ENCODE measurements at regions not wholly inside any gene's neighbourhood (a gene's known extent, or its start where the extent isn't known, plus 50 kb on each side); places are given as distances from the start of the nearest gene placed in this dataset.

- no peaks in the 10 kb centered on the region for H3K27me3 Mint-ChIP-seq
- no peaks in the 10 kb centered on the region for H3K4me1 Mint-ChIP-seq
- ATAC-seq (no peak), DNase-seq (no peak)
- H3K27ac Mint-ChIP-seq: no peak overlapping the region
- H3K4me3 Mint-ChIP-seq: no peak overlapping the region
- H3K9me3 Mint-ChIP-seq: no peaks in the 10 kb centered on the region
Measured at GRCh38 chr12:46131732-46132469, 136.9 kb downstream of the SLC38A1 start.

DNA sequence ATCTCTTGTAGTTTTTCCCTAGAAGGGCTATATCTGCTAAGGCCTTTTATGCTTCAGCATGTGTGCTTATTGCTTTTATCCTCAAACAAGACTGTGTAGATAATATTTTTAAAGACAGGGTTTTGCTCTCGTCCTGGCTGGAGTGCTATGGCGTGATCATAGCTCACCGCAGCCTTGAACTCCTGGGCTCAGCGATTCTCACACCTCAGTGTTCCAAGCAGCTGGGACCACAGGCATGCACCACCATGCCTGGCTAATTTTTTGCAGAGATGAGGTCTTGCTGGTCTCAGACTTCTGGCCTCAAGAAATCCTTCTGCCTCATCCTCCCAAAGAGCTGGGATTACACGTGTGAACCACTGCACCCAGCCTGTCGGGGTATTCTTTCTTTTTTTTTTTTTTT lies 137.3 kb upstream of the SCAF11 start:
- Mint-ChIP-seq H3K9me3 (no peaks in the 10 kb centered on the region), H3K4me1 (no peaks in the 10 kb centered on the region), H3K4me3 (no peak overlapping the region), H3K27ac (no peak overlapping the region), H3K27me3 (no peaks in the 10 kb centered on the region)
- no peak for ATAC-seq
- no peak for DNase-seq

GRCh38 chr12:46126050-46126727 lies 135.8 kb upstream of the SCAF11 start:
- DNase-seq (no peak), ATAC-seq (no peak)
- H3K9me3 Mint-ChIP-seq: no peaks in the 10 kb centered on the region
- H3K4me1 Mint-ChIP-seq: no peaks in the 10 kb centered on the region
- peaks cover 6% of the 10 kb centered on the region for H3K27me3 Mint-ChIP-seq
- no peak overlapping the region for H3K4me3 Mint-ChIP-seq
- H3K27ac Mint-ChIP-seq: no peak overlapping the region

GRCh38 chr12:46124848-46125619 lies 134.7 kb upstream of the SCAF11 start:
- H3K27me3 Mint-ChIP-seq: peaks cover 6% of the 10 kb centered on the region
- H3K4me1 Mint-ChIP-seq: no peaks in the 10 kb centered on the region
- DNase-seq (peak; percentile 31 to 53), ATAC-seq (peak; percentile 91)
- no peaks in the 10 kb centered on the region for H3K9me3 Mint-ChIP-seq
- H3K27ac Mint-ChIP-seq: no peak overlapping the region
- peak overlapping the region; percentile 40 to 63 for H3K4me3 Mint-ChIP-seq

GRCh38 chr12:46124132-46124847 lies 133.9 kb upstream of the SCAF11 start:
- H3K9me3 Mint-ChIP-seq: no peaks in the 10 kb centered on the region
- H3K27me3 Mint-ChIP-seq: peaks cover 6% of the 10 kb centered on the region
- H3K4me1 Mint-ChIP-seq: no peaks in the 10 kb centered on the region
- no peak overlapping the region for H3K4me3 Mint-ChIP-seq
- DNase-seq (no peak), ATAC-seq (no peak)
- no peak overlapping the region for H3K27ac Mint-ChIP-seq

DNA sequence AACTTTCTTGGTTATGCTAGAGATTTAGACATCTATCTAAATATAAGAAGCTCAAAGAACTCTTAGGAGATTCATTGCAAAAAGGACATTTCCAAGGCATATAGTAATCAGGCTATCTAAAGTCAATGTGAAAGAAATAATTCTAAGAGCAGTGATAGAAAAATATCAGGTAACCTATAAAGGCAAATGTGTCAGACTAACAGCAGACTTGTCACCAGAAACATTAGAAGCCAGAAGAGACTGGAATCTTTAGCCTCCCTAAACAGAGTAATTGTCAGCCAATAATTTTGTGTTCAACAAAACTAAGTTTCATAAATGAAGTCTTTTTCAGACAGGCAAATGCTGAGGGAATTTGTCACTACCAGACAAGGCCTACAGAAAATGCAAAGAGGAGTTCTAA lies 122.0 kb upstream of the SCAF11 start:
- H3K4me3 Mint-ChIP-seq: no peak overlapping the region
- no peaks in the 10 kb centered on the region for H3K4me1 Mint-ChIP-seq
- H3K9me3 Mint-ChIP-seq: peaks cover 0 to 7% of the 10 kb centered on the region in 2 donors
- no peak overlapping the region for H3K27ac Mint-ChIP-seq
- DNase-seq (no peak), ATAC-seq (no peak)
- no peaks in the 10 kb centered on the region for H3K27me3 Mint-ChIP-seq

GRCh38 chr12:46111715-46112114 lies 121.3 kb upstream of the SCAF11 start:
- Mint-ChIP-seq H3K9me3 (peaks cover 0 to 7% of the 10 kb centered on the region in 2 donors), H3K4me1 (no peaks in the 10 kb centered on the region), H3K27ac (no peak overlapping the region), H3K4me3 (no peak overlapping the region), H3K27me3 (no peaks in the 10 kb centered on the region)
- no peak for ATAC-seq
- no peak for DNase-seq

DNA sequence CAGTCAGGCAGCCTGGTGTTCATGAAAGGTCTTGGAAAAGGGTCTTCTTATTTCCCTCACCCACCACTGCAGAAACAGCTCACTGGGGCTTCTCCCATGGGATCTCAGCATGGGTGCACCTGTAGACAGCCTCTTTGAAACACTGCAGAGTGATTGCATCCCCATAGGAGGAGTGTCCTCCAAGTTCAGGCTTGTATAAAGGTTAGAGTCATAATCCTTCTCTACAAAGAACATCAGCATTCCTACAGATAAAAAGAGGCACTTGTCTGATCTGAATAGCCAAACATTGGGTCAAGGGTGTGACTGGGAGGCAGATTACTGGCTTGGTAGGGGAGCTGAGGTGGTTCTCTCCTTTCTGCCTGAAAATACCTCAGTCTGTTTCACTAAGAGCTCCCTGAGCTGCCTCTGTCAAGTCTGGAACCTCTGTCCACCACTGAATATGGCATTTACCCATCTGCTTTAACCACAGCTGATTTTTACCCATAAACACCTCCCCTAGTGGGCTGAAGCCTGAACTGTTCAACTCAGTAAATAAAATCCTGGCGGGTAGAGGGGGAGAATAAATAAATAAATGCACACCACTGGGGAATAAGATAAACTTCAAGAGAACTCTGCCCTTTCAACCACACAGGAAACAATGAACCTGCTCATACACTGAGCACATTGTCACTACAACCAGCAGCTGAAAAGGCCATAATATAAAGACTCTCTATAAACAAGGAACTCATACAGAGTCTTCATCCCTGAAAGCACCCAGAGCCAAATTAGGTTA lies 120.7 kb upstream of the SCAF11 start:
- Mint-ChIP-seq H3K27me3 (no peaks in the 10 kb centered on the region), H3K27ac (no peak overlapping the region), H3K9me3 (peaks cover 0 to 7% of the 10 kb centered on the region in 2 donors), H3K4me3 (no peak overlapping the region), H3K4me1 (no peaks in the 10 kb centered on the region)
- no peak for ATAC-seq
- DNase-seq: no peak

DNA sequence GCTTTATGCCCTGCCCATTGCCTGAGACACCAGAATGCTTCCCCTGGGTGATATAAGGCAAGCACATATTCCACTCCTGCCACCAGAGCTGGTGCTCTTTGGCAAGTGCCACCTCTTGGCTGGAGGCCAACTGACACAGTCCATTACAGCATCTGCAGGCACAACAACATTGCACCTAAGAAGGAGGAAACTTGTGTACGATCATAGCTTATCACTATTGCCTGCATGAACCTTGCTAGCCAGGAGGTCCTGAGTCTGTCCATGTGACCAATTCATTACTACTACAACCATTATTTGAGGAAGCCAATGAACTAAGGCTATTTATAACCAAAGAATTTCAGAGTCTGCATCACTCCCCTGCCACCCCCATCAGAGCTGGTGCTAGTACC lies 119.8 kb upstream of the SCAF11 start:
- no peak overlapping the region for H3K27ac Mint-ChIP-seq
- no peak overlapping the region for H3K4me3 Mint-ChIP-seq
- ATAC-seq: no peak

GRCh38 chr12:46109343-46110222 lies 119.2 kb upstream of the SCAF11 start:
- ATAC-seq: no peak
- Mint-ChIP-seq H3K27me3 (no peaks in the 10 kb centered on the region), H3K27ac (no peak overlapping the region), H3K4me1 (no peaks in the 10 kb centered on the region), H3K4me3 (no peak overlapping the region), H3K9me3 (peaks cover 0 to 7% of the 10 kb centered on the region in 2 donors)
- DNase-seq: no peak

More for the DNA sequence above, 119.8 kb upstream of the SCAF11 start:
- Mint-ChIP-seq H3K4me1 (no peaks in the 10 kb centered on the region), H3K9me3 (peaks cover 0 to 7% of the 10 kb centered on the region in 2 donors), H3K27me3 (no peaks in the 10 kb centered on the region)
- DNase-seq: no peak

DNA sequence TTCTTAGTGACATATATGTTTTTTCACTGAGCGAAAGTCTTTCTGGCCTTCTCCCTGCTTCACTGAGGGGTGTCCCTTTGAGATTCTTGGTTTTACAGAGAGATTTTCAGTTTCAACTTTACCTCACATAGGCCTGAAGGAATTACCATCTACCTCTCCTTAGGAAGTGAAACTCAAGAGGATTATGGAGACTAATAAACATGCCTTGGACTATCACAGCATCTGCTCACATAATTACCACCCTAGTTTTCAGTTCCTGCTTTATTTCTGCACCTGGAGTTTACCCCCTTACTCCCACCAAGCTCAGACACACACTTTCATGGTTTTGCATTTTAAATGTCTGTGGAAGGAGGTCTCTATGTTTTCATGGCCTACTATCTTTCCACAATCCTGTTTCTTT lies 118.3 kb upstream of the SCAF11 start:
- DNase-seq (no peak), ATAC-seq (no peak)
- Mint-ChIP-seq H3K4me3 (no peak overlapping the region), H3K27me3 (no peaks in the 10 kb centered on the region), H3K4me1 (no peaks in the 10 kb centered on the region), H3K9me3 (peaks cover 0 to 7% of the 10 kb centered on the region in 2 donors), H3K27ac (no peak overlapping the region)

DNA sequence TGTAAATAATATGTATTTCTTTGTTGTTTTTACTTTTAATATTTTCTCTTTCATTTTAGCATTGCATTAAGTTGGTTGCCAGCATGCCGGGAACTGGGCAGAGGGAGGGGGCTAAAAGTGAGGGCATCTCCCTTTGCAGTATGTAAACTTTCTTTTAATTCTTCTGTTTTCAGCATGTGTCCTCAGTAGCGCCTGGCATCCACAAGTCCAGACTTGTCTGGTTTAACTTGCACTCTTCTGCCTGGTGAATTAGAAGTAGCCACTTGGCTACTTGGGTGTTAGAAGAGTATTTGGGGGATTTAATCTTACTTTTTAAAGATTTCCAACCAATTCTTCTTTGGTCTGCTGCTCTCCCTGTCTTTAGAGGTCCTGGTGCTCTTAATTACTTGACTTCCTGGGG lies 117.2 kb upstream of the SCAF11 start:
- H3K27ac Mint-ChIP-seq: no peak overlapping the region
- DNase-seq (no peak), ATAC-seq (no peak)
- H3K4me1 Mint-ChIP-seq: no peaks in the 10 kb centered on the region
- H3K9me3 Mint-ChIP-seq: peaks cover 0 to 7% of the 10 kb centered on the region in 2 donors
- H3K27me3 Mint-ChIP-seq: no peaks in the 10 kb centered on the region
- H3K4me3 Mint-ChIP-seq: no peak overlapping the region

DNA sequence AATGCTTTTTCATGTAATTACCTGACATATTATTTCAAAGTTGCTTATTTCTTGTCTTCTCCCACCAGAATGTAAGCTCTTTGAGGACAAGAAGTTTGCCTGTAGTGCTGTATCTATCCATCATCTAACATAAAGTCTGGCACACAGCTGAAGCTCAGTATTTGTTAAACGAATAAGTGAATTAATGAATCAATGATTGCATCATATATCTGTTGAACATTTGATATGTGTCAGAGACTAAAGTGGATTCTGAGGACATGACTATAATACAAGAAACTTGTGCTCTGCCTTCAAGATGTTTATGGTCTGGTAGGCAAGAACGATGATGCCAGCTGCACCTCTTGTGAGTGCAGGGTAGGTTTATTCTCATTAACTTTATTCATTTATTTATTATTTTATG lies 115.4 kb upstream of the SCAF11 start:
- H3K9me3 Mint-ChIP-seq: no peaks in the 10 kb centered on the region
- DNase-seq (no peak), ATAC-seq (no peak)
- no peak overlapping the region for H3K27ac Mint-ChIP-seq
- H3K4me3 Mint-ChIP-seq: no peak overlapping the region
- no peaks in the 10 kb centered on the region for H3K27me3 Mint-ChIP-seq
- H3K4me1 Mint-ChIP-seq: no peaks in the 10 kb centered on the region
